ENCODE measurements at regions not wholly inside any gene's neighbourhood (a gene's known extent, or its start where the extent isn't known, plus 50 kb on each side); places are given as distances from the start of the nearest gene placed in this dataset.

DNA sequence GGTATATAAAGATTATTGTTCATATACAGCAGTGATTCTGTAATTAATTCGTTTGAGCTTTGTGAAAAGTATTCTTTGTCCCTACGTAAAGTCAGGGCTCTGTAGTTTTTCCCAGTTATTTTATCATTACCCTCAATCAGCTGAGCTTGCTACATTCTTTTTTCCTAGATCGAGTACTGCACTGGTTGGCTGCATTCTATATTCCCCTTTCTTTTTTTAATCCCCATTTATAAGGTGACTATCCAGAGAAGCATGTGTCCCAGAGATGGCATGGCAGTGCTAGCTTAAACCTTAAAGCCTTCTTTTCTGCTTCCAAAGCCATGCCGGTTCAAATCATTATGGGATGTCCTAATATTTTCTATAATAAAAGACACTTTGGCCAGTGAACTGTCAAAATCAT is 230.1 kb upstream of the CELF2 start (continued):
- TF ChIP-seq, protein P1, sequence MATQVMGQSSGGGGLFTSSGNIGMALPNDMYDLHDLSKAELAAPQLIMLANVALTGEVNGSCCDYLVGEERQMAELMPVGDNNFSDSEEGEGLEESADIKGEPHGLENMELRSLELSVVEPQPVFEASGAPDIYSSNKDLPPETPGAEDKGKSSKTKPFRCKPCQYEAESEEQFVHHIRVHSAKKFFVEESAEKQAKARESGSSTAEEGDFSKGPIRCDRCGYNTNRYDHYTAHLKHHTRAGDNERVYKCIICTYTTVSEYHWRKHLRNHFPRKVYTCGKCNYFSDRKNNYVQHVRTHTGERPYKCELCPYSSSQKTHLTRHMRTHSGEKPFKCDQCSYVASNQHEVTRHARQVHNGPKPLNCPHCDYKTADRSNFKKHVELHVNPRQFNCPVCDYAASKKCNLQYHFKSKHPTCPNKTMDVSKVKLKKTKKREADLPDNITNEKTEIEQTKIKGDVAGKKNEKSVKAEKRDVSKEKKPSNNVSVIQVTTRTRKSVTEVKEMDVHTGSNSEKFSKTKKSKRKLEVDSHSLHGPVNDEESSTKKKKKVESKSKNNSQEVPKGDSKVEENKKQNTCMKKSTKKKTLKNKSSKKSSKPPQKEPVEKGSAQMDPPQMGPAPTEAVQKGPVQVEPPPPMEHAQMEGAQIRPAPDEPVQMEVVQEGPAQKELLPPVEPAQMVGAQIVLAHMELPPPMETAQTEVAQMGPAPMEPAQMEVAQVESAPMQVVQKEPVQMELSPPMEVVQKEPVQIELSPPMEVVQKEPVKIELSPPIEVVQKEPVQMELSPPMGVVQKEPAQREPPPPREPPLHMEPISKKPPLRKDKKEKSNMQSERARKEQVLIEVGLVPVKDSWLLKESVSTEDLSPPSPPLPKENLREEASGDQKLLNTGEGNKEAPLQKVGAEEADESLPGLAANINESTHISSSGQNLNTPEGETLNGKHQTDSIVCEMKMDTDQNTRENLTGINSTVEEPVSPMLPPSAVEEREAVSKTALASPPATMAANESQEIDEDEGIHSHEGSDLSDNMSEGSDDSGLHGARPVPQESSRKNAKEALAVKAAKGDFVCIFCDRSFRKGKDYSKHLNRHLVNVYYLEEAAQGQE (IDR thresholded peaks at IDR 0.05), result no peak
- TF ChIP-seq GABPA (IDR thresholded peaks at IDR 0.05 in 1 of 2, conservative IDR thresholded peaks at IDR 0.05 in 1 of 2) (no peak), HNF4A (conservative IDR thresholded peaks at IDR 0.05) (no peak), SP1 (IDR thresholded peaks at IDR 0.05) (no peak)
- TF ChIP-seq, protein P2, sequence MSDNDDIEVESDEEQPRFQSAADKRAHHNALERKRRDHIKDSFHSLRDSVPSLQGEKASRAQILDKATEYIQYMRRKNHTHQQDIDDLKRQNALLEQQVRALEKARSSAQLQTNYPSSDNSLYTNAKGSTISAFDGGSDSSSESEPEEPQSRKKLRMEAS (IDR thresholded peaks at IDR 0.05), result no peak

DNA sequence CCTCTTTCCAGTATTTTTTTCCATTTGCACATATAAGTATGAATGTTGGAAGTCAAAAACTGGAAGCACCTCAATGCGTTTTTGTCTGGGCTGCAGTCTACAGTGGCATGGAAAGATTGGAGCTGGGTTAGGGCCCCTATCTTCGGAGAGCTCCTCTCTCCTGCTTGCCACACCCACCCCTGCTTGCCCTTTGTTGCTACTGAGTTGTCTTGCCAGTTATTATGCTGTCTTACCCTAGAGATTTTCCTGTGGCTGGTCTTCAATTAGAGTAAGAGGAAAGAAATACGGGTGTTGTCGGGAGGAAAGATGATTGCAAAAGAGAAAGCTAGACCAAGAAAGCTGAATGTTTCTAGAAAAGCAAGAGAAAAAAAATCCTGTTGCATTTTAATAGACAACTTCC is 228.9 kb upstream of the CELF2 start:
- Histone ChIP-seq H3K9me3 (ENCODE audit: control insufficient read depth in 4 of 4, low read length in 3 of 4) (no peaks in the 10 kb centered on the region), H3K4me3 (ENCODE audit: low read depth in 1 of 3, low read length in 3 of 3) (no peak overlapping the region), H3K27me3 (ENCODE audit: control insufficient read depth in 4 of 4, insufficient read depth in 4 of 4, low read length in 3 of 4) (peaks cover 0 to 2% (median 0%) of the 10 kb centered on the region in 4 donors), H3K36me3 (ENCODE audit: control insufficient read depth in 4 of 4, insufficient read depth in 3 of 4, low read depth in 1 of 4, low read length in 3 of 4) (no peaks in the 10 kb centered on the region), H3K9ac (ENCODE audit: low read depth in 1 of 2, low read length in 2 of 2) (no peak overlapping the region), H3K27ac (ENCODE audit: low read depth in 1 of 2, low read length in 2 of 2) (no peak overlapping the region), H3K4me1 (ENCODE audit: control insufficient read depth in 4 of 4, insufficient read depth in 4 of 4, low read length in 3 of 4) (no peaks in the 10 kb centered on the region)
- TF ChIP-seq, protein P3, sequence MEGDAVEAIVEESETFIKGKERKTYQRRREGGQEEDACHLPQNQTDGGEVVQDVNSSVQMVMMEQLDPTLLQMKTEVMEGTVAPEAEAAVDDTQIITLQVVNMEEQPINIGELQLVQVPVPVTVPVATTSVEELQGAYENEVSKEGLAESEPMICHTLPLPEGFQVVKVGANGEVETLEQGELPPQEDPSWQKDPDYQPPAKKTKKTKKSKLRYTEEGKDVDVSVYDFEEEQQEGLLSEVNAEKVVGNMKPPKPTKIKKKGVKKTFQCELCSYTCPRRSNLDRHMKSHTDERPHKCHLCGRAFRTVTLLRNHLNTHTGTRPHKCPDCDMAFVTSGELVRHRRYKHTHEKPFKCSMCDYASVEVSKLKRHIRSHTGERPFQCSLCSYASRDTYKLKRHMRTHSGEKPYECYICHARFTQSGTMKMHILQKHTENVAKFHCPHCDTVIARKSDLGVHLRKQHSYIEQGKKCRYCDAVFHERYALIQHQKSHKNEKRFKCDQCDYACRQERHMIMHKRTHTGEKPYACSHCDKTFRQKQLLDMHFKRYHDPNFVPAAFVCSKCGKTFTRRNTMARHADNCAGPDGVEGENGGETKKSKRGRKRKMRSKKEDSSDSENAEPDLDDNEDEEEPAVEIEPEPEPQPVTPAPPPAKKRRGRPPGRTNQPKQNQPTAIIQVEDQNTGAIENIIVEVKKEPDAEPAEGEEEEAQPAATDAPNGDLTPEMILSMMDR (IDR thresholded peaks at IDR 0.05; ENCODE audit: low read depth, low read length, missing input control), result no peak
- TF ChIP-seq, protein P2 (IDR thresholded peaks at IDR 0.05), result no peak
- TF ChIP-seq, protein P4, sequence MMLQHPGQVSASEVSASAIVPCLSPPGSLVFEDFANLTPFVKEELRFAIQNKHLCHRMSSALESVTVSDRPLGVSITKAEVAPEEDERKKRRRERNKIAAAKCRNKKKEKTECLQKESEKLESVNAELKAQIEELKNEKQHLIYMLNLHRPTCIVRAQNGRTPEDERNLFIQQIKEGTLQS (IDR thresholded peaks at IDR 0.05), result no peak
- no peak for TF ChIP-seq FOXA1 (IDR thresholded peaks at IDR 0.05)
- TF ChIP-seq, protein P1 (IDR thresholded peaks at IDR 0.05), result no peak
- TF ChIP-seq, protein P5, sequence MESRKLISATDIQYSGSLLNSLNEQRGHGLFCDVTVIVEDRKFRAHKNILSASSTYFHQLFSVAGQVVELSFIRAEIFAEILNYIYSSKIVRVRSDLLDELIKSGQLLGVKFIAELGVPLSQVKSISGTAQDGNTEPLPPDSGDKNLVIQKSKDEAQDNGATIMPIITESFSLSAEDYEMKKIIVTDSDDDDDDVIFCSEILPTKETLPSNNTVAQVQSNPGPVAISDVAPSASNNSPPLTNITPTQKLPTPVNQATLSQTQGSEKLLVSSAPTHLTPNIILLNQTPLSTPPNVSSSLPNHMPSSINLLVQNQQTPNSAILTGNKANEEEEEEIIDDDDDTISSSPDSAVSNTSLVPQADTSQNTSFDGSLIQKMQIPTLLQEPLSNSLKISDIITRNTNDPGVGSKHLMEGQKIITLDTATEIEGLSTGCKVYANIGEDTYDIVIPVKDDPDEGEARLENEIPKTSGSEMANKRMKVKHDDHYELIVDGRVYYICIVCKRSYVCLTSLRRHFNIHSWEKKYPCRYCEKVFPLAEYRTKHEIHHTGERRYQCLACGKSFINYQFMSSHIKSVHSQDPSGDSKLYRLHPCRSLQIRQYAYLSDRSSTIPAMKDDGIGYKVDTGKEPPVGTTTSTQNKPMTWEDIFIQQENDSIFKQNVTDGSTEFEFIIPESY (IDR thresholded peaks at IDR 0.05), result no peak
- TF ChIP-seq JUND (IDR thresholded peaks at IDR 0.05), result no peak
- no peak for TF ChIP-seq SP1 (IDR thresholded peaks at IDR 0.05)
- no peak for TF ChIP-seq YY1 (IDR thresholded peaks at IDR 0.05)
- WGBS, result 73% methylated on average over 4 of the region's 4 CpGs
- no peak for DNase-seq (ENCODE audit: low spot score)
